PFSK-1 (cell line): ENCODE measurements at regions not wholly inside any gene's neighbourhood (a gene's known extent, or its start where the extent isn't known, plus 50 kb on each side); places are given as distances from the start of the nearest gene placed in this dataset.

Experiments
- FOXP2 ChIP-seq: optimal IDR thresholded peaks from 2 replicates; pipeline ENCODE3; 2011; ENCODE audit warnings: borderline replicate concordance, control low read depth, inconsistent platforms; ENCODE audit not compliant: insufficient read depth; ENCODE audit errors: extremely low read length, extremely low read depth
- POLR2AphosphoS5 ChIP-seq: IDR thresholded peaks from 2 replicates; pipeline ENCODE4 v1.6.1; 2012; ENCODE audit warnings: low read depth, mild to moderate bottlenecking, control low read depth, low read length, moderate library complexity
- REST ChIP-seq, 2 experiments: IDR thresholded peaks; 2 replicates each; pipeline versions ENCODE4 v1.6.1 to v1.8.0; 2011 to 2012; ENCODE audit warnings: low read depth in 2 of 2, low read length in 2 of 2, control low read depth in 1 of 2, inconsistent platforms in 1 of 2, mild to moderate bottlenecking in 1 of 2, moderate library complexity in 1 of 2; ENCODE audit not compliant: insufficient read depth in 1 of 2
- SIN3A ChIP-seq: IDR thresholded peaks from 2 replicates; pipeline ENCODE4 v1.6.1; 2012; ENCODE audit warnings: mild to moderate bottlenecking, low read length, moderate library complexity, borderline replicate concordance; ENCODE audit not compliant: insufficient read depth
- TAF1 ChIP-seq: IDR thresholded peaks from 2 replicates; pipeline ENCODE4 v1.6.1; 2012; ENCODE audit warnings: low read length, control low read depth, borderline replicate concordance; ENCODE audit not compliant: insufficient read depth

- no peak for TF ChIP-seq POLR2AphosphoS5
- TF ChIP-seq TAF1 = no peak
- TF ChIP-seq REST (IDR thresholded peaks at IDR 0.05; ENCODE audit: insufficient read depth in 1 of 2, low read depth in 2 of 2, low read length in 2 of 2) = no peak
- no peak for TF ChIP-seq SIN3A
- no peak for TF ChIP-seq FOXP2
Observed at GRCh38 chr4:30929649-30930048, 209.5 kb downstream of the PCDH7 start.
